ENCODE measurements at regions not wholly inside any gene's neighbourhood (a gene's known extent, or its start where the extent isn't known, plus 50 kb on each side); places are given as distances from the start of the nearest gene placed in this dataset.

DNA sequence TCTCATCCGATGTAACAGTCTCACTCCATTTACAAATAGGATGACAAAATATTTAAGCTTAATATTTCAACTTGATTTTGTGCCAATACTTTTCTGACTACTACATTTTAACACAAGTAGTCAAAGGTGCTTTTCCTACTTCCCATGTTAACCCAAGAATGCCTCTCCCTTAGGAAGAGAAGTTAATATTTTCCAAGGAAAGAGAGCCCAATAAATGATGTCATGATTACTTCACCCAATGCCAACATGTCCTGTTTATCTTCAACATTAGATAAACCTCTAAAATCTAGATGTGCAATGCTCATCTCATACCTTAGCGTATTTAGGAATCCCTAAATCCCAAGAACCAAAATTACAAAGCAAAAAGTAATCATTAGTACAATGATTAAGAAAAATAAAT lies 156.7 kb upstream of the TENT5A start:
- H3K4me3 ChIP-seq: no peak overlapping the region
- H3K27ac ChIP-seq: no peak overlapping the region
- intact Hi-C loops (cut with DNase I): no loop called here
- no peaks in the 10 kb centered on the region for H3K4me1 ChIP-seq (replicated peaks in 1 of 2)
- no peaks in the 10 kb centered on the region for H3K36me3 ChIP-seq (replicated peaks in 1 of 2)
- H3K27me3 ChIP-seq: no peaks in the 10 kb centered on the region
- TF ChIP-seq POLR2A (IDR thresholded peaks at IDR 0.05): no peak
- TF ChIP-seq, protein P1, sequence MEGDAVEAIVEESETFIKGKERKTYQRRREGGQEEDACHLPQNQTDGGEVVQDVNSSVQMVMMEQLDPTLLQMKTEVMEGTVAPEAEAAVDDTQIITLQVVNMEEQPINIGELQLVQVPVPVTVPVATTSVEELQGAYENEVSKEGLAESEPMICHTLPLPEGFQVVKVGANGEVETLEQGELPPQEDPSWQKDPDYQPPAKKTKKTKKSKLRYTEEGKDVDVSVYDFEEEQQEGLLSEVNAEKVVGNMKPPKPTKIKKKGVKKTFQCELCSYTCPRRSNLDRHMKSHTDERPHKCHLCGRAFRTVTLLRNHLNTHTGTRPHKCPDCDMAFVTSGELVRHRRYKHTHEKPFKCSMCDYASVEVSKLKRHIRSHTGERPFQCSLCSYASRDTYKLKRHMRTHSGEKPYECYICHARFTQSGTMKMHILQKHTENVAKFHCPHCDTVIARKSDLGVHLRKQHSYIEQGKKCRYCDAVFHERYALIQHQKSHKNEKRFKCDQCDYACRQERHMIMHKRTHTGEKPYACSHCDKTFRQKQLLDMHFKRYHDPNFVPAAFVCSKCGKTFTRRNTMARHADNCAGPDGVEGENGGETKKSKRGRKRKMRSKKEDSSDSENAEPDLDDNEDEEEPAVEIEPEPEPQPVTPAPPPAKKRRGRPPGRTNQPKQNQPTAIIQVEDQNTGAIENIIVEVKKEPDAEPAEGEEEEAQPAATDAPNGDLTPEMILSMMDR (IDR thresholded peaks at IDR 0.05): no peak
- no peak for DNase-seq
- H3K9me3 ChIP-seq (replicated peaks in 1 of 3): peaks cover 0 to 11% (median 0%) of the 10 kb centered on the region in 3 donors
- 85 to 91% (median 88%) methylated on average over 2 of the region's 2 CpGs for WGBS, 4 donors

DNA sequence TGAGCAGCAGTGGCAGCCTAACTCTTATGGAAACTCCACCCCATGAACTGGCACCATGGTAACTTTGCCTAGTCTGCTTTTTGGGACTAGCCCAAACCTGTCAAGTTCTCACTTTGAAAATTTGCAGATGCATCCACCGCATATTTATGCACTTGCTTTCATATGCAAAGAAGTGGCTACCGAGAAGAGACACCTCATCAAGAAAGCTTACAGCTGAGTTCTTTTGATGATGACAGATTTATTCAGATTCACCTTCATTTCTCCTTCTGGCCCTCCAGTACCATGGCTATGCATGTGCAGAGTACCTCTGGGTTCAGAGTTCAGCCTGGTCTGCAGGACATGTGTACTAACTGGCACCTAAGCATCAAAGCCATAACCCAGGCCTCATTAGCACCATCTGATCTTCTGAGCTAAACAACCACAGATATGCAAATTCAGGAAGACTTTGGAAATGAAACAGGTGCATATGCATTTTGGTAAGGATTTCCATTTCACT lies 154.3 kb upstream of the TENT5A start:
- no peaks in the 10 kb centered on the region for H3K27me3 ChIP-seq
- H3K9me3 ChIP-seq (replicated peaks in 1 of 3): no peaks in the 10 kb centered on the region
- WGBS, 4 donors: 85 to 94% (median 87%) methylated on average over 2 of the region's 2 CpGs
- H3K27ac ChIP-seq: no peak overlapping the region
- H3K4me1 ChIP-seq (replicated peaks in 1 of 2): peaks cover 3 to 5% of the 10 kb centered on the region in 2 donors
- TF ChIP-seq, protein P1 (IDR thresholded peaks at IDR 0.05): no peak
- no peak for TF ChIP-seq POLR2A (IDR thresholded peaks at IDR 0.05)
- no peak overlapping the region for H3K4me3 ChIP-seq
- intact Hi-C loops (cut with DNase I): no loop called here
- DNase-seq: no peak
- no peaks in the 10 kb centered on the region for H3K36me3 ChIP-seq (replicated peaks in 1 of 2)

DNA sequence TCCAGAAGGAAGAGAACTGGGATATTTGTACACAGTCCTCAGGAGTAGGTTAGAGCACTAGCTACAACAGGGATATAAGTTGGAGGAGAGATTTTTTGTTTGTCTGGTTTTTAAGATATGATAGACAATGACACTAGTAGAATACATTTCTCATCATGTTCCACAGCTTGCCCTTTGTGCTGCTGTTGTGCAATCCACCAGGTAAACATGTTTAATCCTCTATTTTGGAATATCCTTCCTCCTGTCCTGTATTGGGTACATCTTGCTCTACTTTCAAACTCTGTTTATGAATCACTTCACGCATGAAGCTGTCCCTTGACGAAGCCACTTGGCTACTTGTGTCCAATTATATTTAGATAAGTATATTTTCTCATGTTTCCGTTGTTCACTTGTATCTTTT lies 153.6 kb upstream of the TENT5A start:
- intact Hi-C loops (cut with DNase I): no loop called here
- no peak for DNase-seq
- TF ChIP-seq POLR2A (IDR thresholded peaks at IDR 0.05): no peak
- TF ChIP-seq, protein P1 (IDR thresholded peaks at IDR 0.05): no peak

DNA sequence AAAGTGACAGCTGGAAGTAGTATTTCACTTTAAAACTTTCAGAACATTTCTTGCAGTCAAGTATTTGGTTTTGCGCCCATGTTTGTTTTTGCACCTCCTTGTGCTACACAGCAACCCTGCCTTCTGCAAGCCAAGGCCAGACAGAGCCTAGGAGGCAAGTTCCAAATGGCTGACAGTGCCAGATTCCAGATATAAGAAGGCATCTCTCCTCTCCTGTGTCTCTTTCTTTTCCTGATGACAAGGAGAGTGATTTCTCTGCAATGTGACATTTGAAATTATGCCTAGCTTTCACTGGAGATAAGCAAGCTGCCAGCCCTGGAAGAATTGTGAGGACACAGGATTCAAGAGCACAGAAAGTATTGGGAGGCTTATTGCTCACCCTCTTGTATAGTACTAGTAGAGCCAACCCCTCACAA lies 149.1 kb upstream of the TENT5A start:
- Histone ChIP-seq H3K27ac (no peak overlapping the region), H3K36me3 (replicated peaks in 1 of 2) (no peaks in the 10 kb centered on the region), H3K4me3 (no peak overlapping the region), H3K27me3 (no peaks in the 10 kb centered on the region), H3K9me3 (replicated peaks in 1 of 3) (no peaks in the 10 kb centered on the region), H3K4me1 (replicated peaks in 1 of 2) (peaks cover 10 to 11% of the 10 kb centered on the region in 2 donors)
- peak; percentile 12 to 58 (median 27) for DNase-seq
- intact Hi-C loops (cut with DNase I): no loop called here
- TF ChIP-seq, protein P1 (IDR thresholded peaks at IDR 0.05): no peak
- no peak for TF ChIP-seq POLR2A (IDR thresholded peaks at IDR 0.05)
- 33 to 68% (median 48%) methylated on average over 1 of the region's 1 CpG for WGBS, 4 donors

More for the DNA sequence above, 153.6 kb upstream of the TENT5A start:
- Histone ChIP-seq H3K4me3 (no peak overlapping the region), H3K9me3 (replicated peaks in 1 of 3) (no peaks in the 10 kb centered on the region), H3K36me3 (replicated peaks in 1 of 2) (no peaks in the 10 kb centered on the region), H3K4me1 (replicated peaks in 1 of 2) (peaks cover 10% of the 10 kb centered on the region in 2 donors), H3K27ac (no peak overlapping the region), H3K27me3 (no peaks in the 10 kb centered on the region)
- WGBS, 4 donors: 89 to 95% (median 90%) methylated on average over 3 of the region's 3 CpGs
